ENCODE measurements at regions not wholly inside any gene's neighbourhood (a gene's known extent, or its start where the extent isn't known, plus 50 kb on each side); places are given as distances from the start of the nearest gene placed in this dataset.

- H3K9me2 ChIP-seq (ENCODE audit: insufficient read depth, low read length), result no peaks in the 10 kb centered on the region
- H3K4me2 ChIP-seq (ENCODE audit: low read length), result no peak overlapping the region
- H3K4me3 ChIP-seq (ENCODE audit: low read length), result no peak overlapping the region
- no peak overlapping the region for H3K9ac ChIP-seq (ENCODE audit: low read length)
- TF ChIP-seq RAD21 (conservative IDR thresholded peaks at IDR 0.05), result peak; percentile 15
- TF ChIP-seq, protein P1, sequence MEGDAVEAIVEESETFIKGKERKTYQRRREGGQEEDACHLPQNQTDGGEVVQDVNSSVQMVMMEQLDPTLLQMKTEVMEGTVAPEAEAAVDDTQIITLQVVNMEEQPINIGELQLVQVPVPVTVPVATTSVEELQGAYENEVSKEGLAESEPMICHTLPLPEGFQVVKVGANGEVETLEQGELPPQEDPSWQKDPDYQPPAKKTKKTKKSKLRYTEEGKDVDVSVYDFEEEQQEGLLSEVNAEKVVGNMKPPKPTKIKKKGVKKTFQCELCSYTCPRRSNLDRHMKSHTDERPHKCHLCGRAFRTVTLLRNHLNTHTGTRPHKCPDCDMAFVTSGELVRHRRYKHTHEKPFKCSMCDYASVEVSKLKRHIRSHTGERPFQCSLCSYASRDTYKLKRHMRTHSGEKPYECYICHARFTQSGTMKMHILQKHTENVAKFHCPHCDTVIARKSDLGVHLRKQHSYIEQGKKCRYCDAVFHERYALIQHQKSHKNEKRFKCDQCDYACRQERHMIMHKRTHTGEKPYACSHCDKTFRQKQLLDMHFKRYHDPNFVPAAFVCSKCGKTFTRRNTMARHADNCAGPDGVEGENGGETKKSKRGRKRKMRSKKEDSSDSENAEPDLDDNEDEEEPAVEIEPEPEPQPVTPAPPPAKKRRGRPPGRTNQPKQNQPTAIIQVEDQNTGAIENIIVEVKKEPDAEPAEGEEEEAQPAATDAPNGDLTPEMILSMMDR (IDR thresholded peaks at IDR 0.05; ENCODE audit: poor library complexity, severe bottlenecking), result no peak
- no peaks in the 10 kb centered on the region for H3K27me3 ChIP-seq (ENCODE audit: insufficient read depth, low read depth, low read length)
- H3F3A ChIP-seq (ENCODE audit: insufficient read depth, low read length, poor library complexity, severe bottlenecking), result no peaks in the 10 kb centered on the region
- no peaks in the 10 kb centered on the region for H3K36me3 ChIP-seq (ENCODE audit: insufficient read depth, low read length)
- no peaks in the 10 kb centered on the region for H4K20me1 ChIP-seq (ENCODE audit: insufficient read depth)
- H3K9me3 ChIP-seq (ENCODE audit: low read length), result no peaks in the 10 kb centered on the region
- no peak overlapping the region for H3K27ac ChIP-seq (ENCODE audit: low read length)
- no peaks in the 10 kb centered on the region for H3K79me2 ChIP-seq (replicated peaks; ENCODE audit: insufficient read depth, low read length)
- no peak overlapping the region for H2AFZ ChIP-seq (ENCODE audit: low read depth, low read length)
These were observed 668.4 kb downstream of the DIAPH3 start for GRCh38 chr13:59495299-59495698.

- Histone ChIP-seq H2AFZ (ENCODE audit: low read depth, low read length) (no peak overlapping the region), H3K9me2 (ENCODE audit: insufficient read depth, low read length) (no peaks in the 10 kb centered on the region), H3K36me3 (ENCODE audit: insufficient read depth, low read length) (no peaks in the 10 kb centered on the region), H3K9ac (ENCODE audit: low read length) (no peak overlapping the region), H3F3A (ENCODE audit: insufficient read depth, low read length, poor library complexity, severe bottlenecking) (no peaks in the 10 kb centered on the region), H3K79me2 (replicated peaks; ENCODE audit: insufficient read depth, low read length) (no peaks in the 10 kb centered on the region), H3K27me3 (ENCODE audit: insufficient read depth, low read depth, low read length) (no peaks in the 10 kb centered on the region), H3K9me3 (ENCODE audit: low read length) (no peaks in the 10 kb centered on the region), H4K20me1 (ENCODE audit: insufficient read depth) (no peaks in the 10 kb centered on the region), H3K4me3 (ENCODE audit: low read length) (no peak overlapping the region), H3K27ac (ENCODE audit: low read length) (no peak overlapping the region), H3K4me2 (ENCODE audit: low read length) (no peak overlapping the region)
- TF ChIP-seq SMC3 (conservative IDR thresholded peaks at IDR 0.05; ENCODE audit: poor library complexity) (no peak), EP300 (conservative IDR thresholded peaks at IDR 0.05; ENCODE audit: poor library complexity, severe bottlenecking) (no peak), EZH2 (IDR thresholded peaks at IDR 0.05; ENCODE audit: borderline replicate concordance, insufficient read depth, low read length, poor library complexity, severe bottlenecking) (no peak), POLR2AphosphoS5 (IDR thresholded peaks at IDR 0.05) (no peak), MXI1 (conservative IDR thresholded peaks at IDR 0.05; ENCODE audit: poor library complexity, severe bottlenecking) (no peak), RAD21 (conservative IDR thresholded peaks at IDR 0.05) (no peak), REST (IDR thresholded peaks at IDR 0.05; ENCODE audit: borderline replicate concordance) (no peak), TAF1 (IDR thresholded peaks at IDR 0.05; ENCODE audit: low read depth) (no peak)
- TF ChIP-seq, protein P1 (IDR thresholded peaks at IDR 0.05; ENCODE audit: poor library complexity, severe bottlenecking), result no peak
These were observed 667.7 kb downstream of the DIAPH3 start for GRCh38 chr13:59495936-59496512.
